ENCODE measurements at regions not wholly inside any gene's neighbourhood (a gene's known extent, or its start where the extent isn't known, plus 50 kb on each side); places are given as distances from the start of the nearest gene placed in this dataset.

- Mint-ChIP-seq H3K4me1 (no peaks in the 10 kb centered on the region), H3K9me3 (peaks cover 18 to 24% (median 21%) of the 10 kb centered on the region in 3 donors), H3K27ac (no peak overlapping the region), H3K36me3 (no peaks in the 10 kb centered on the region), H3K27me3 (no peaks in the 10 kb centered on the region), H3K4me3 (no peak overlapping the region)
- Histone ChIP-seq H3K27me3 (replicated peaks in 1 of 2; ENCODE audit: control insufficient read depth in 2 of 2, extremely low read depth in 1 of 2, insufficient read depth in 2 of 2, low read length in 1 of 2) (no peaks in the 10 kb centered on the region), H3K4me1 (ENCODE audit: control insufficient read depth in 1 of 2, extremely low read depth in 1 of 2, insufficient read depth in 2 of 2, low read length in 2 of 2) (no peaks in the 10 kb centered on the region), H3K36me3 (ENCODE audit: control insufficient read depth in 2 of 2, extremely low read depth in 1 of 2, insufficient read depth in 1 of 2, low read length in 1 of 2) (no peaks in the 10 kb centered on the region), H3K9me3 (no peaks in the 10 kb centered on the region), H3K27ac (ENCODE audit: low read length) (no peak overlapping the region), H3K4me3 (ENCODE audit: control insufficient read depth in 1 of 2, extremely low read depth in 1 of 2, low read length in 1 of 2) (no peak overlapping the region)
- ATAC-seq (replicated peaks in 1 of 4) (no peak), DNase-seq (no peak)
- CTCF ChIA-PET = no interaction called here
- POLR2A ChIA-PET = no interaction called here
Observed at GRCh38 chr1:164308101-164308500, 250.9 kb upstream of the PBX1 start.

GRCh38 chr1:164310166-164310565 lies 248.8 kb upstream of the PBX1 start:
- no CpG with 5 or more reads among the region's 3 CpGs for WGBS (ENCODE audit: insufficient coverage)
- ATAC-seq (replicated peaks in 1 of 4) = no peak

GRCh38 chr1:164311377-164311776 lies 247.6 kb upstream of the PBX1 start:
- Histone ChIP-seq H3K36me3 (ENCODE audit: control insufficient read depth in 2 of 2, extremely low read depth in 1 of 2, insufficient read depth in 1 of 2, low read length in 1 of 2) (no peaks in the 10 kb centered on the region), H3K9me3 (no peaks in the 10 kb centered on the region), H3K4me3 (ENCODE audit: control insufficient read depth in 1 of 2, extremely low read depth in 1 of 2, low read length in 1 of 2) (no peak overlapping the region), H3K4me1 (ENCODE audit: control insufficient read depth in 1 of 2, extremely low read depth in 1 of 2, insufficient read depth in 2 of 2, low read length in 2 of 2) (no peaks in the 10 kb centered on the region), H3K27ac (ENCODE audit: low read length) (no peak overlapping the region), H3K27me3 (replicated peaks in 1 of 2; ENCODE audit: control insufficient read depth in 2 of 2, extremely low read depth in 1 of 2, insufficient read depth in 2 of 2, low read length in 1 of 2) (no peaks in the 10 kb centered on the region)
- H3K27ac Mint-ChIP-seq = no peak overlapping the region
- no peak for ATAC-seq (replicated peaks in 1 of 4)
- H3K4me3 Mint-ChIP-seq = no peak overlapping the region
- ChIA-PET CTCF (no interaction called here), POLR2A (no interaction called here)
- H3K27me3 Mint-ChIP-seq = no peaks in the 10 kb centered on the region
- no peak for DNase-seq
- peaks cover 0 to 24% (median 5%) of the 10 kb centered on the region in 3 donors for H3K9me3 Mint-ChIP-seq
- 100% methylated on average over 1 of the region's 5 CpGs for WGBS (ENCODE audit: insufficient coverage)
- H3K36me3 Mint-ChIP-seq = no peaks in the 10 kb centered on the region
- no peaks in the 10 kb centered on the region for H3K4me1 Mint-ChIP-seq

More at GRCh38 chr1:164310166-164310565, 248.8 kb upstream of the PBX1 start:
- Histone ChIP-seq H3K36me3 (ENCODE audit: control insufficient read depth in 2 of 2, extremely low read depth in 1 of 2, insufficient read depth in 1 of 2, low read length in 1 of 2) (no peaks in the 10 kb centered on the region), H3K27me3 (replicated peaks in 1 of 2; ENCODE audit: control insufficient read depth in 2 of 2, extremely low read depth in 1 of 2, insufficient read depth in 2 of 2, low read length in 1 of 2) (no peaks in the 10 kb centered on the region), H3K9me3 (no peaks in the 10 kb centered on the region), H3K4me3 (ENCODE audit: control insufficient read depth in 1 of 2, extremely low read depth in 1 of 2, low read length in 1 of 2) (no peak overlapping the region), H3K4me1 (ENCODE audit: control insufficient read depth in 1 of 2, extremely low read depth in 1 of 2, insufficient read depth in 2 of 2, low read length in 2 of 2) (no peaks in the 10 kb centered on the region), H3K27ac (ENCODE audit: low read length) (no peak overlapping the region)
- no peak for DNase-seq
- Mint-ChIP-seq H3K4me1 (no peaks in the 10 kb centered on the region), H3K4me3 (no peak overlapping the region), H3K27ac (no peak overlapping the region), H3K36me3 (no peaks in the 10 kb centered on the region), H3K9me3 (peaks cover 3 to 24% (median 9%) of the 10 kb centered on the region in 3 donors), H3K27me3 (no peaks in the 10 kb centered on the region)
- CTCF ChIA-PET = no interaction called here
- POLR2A ChIA-PET = no interaction called here

- POLR2A ChIA-PET = no interaction called here
- no peak for DNase-seq
- WGBS (ENCODE audit: insufficient coverage) = 11% methylated on average over 39 of the region's 56 CpGs
- H3K4me3 Mint-ChIP-seq = no peak overlapping the region
- H3K36me3 ChIP-seq (ENCODE audit: control insufficient read depth in 2 of 2, extremely low read depth in 1 of 2, insufficient read depth in 1 of 2, low read length in 1 of 2) = no peaks in the 10 kb centered on the region
- H3K27me3 Mint-ChIP-seq = peaks cover 12 to 14% of the 10 kb centered on the region in 2 donors
- no peak overlapping the region for H3K27ac ChIP-seq (ENCODE audit: low read length)
- CTCF ChIA-PET = no interaction called here
- no peaks in the 10 kb centered on the region for H3K9me3 ChIP-seq
- H3K9me3 Mint-ChIP-seq = peaks cover 2 to 9% (median 4%) of the 10 kb centered on the region in 3 donors
- no peak overlapping the region for H3K27ac Mint-ChIP-seq
- no peak overlapping the region for H3K4me3 ChIP-seq (ENCODE audit: control insufficient read depth in 1 of 2, extremely low read depth in 1 of 2, low read length in 1 of 2)
- peaks cover 0 to 2% of the 10 kb centered on the region in 2 experiments for H3K27me3 ChIP-seq (replicated peaks in 1 of 2; ENCODE audit: control insufficient read depth in 2 of 2, extremely low read depth in 1 of 2, insufficient read depth in 2 of 2, low read length in 1 of 2)
- H3K36me3 Mint-ChIP-seq = no peaks in the 10 kb centered on the region
- no peaks in the 10 kb centered on the region for H3K4me1 ChIP-seq (ENCODE audit: control insufficient read depth in 1 of 2, extremely low read depth in 1 of 2, insufficient read depth in 2 of 2, low read length in 2 of 2)
- no peak for ATAC-seq (replicated peaks in 1 of 4)
- H3K4me1 Mint-ChIP-seq = no peaks in the 10 kb centered on the region
Observed at GRCh38 chr1:164320790-164321731, 237.9 kb upstream of the PBX1 start.

- Mint-ChIP-seq H3K9me3 (peaks cover 12 to 23% (median 12%) of the 10 kb centered on the region in 3 donors), H3K4me1 (no peaks in the 10 kb centered on the region), H3K4me3 (no peak overlapping the region), H3K36me3 (no peaks in the 10 kb centered on the region), H3K27ac (no peak overlapping the region), H3K27me3 (peaks cover 2 to 5% of the 10 kb centered on the region in 2 donors)
- POLR2A ChIA-PET = no interaction called here
- CTCF ChIA-PET = no interaction called here
- no peak overlapping the region for H3K27ac ChIP-seq (ENCODE audit: low read length)
- peaks cover 0 to 2% of the 10 kb centered on the region in 2 experiments for H3K27me3 ChIP-seq (replicated peaks in 1 of 2; ENCODE audit: control insufficient read depth in 2 of 2, extremely low read depth in 1 of 2, insufficient read depth in 2 of 2, low read length in 1 of 2)
- DNase-seq (no peak), ATAC-seq (replicated peaks in 1 of 4) (no peak)
- no peaks in the 10 kb centered on the region for H3K36me3 ChIP-seq (ENCODE audit: control insufficient read depth in 2 of 2, extremely low read depth in 1 of 2, insufficient read depth in 1 of 2, low read length in 1 of 2)
- 100% methylated on average over 4 of the region's 6 CpGs for WGBS (ENCODE audit: insufficient coverage)
- H3K4me3 ChIP-seq (ENCODE audit: control insufficient read depth in 1 of 2, extremely low read depth in 1 of 2, low read length in 1 of 2) = no peak overlapping the region
- no peaks in the 10 kb centered on the region for H3K4me1 ChIP-seq (ENCODE audit: control insufficient read depth in 1 of 2, extremely low read depth in 1 of 2, insufficient read depth in 2 of 2, low read length in 2 of 2)
- no peaks in the 10 kb centered on the region for H3K9me3 ChIP-seq
Observed at GRCh38 chr1:164325786-164326185, 233.2 kb upstream of the PBX1 start.

- Histone ChIP-seq H3K27me3 (replicated peaks in 1 of 2; ENCODE audit: control insufficient read depth in 2 of 2, extremely low read depth in 1 of 2, insufficient read depth in 2 of 2, low read length in 1 of 2) (no peaks in the 10 kb centered on the region), H3K27ac (ENCODE audit: low read length) (no peak overlapping the region), H3K36me3 (ENCODE audit: control insufficient read depth in 2 of 2, extremely low read depth in 1 of 2, insufficient read depth in 1 of 2, low read length in 1 of 2) (no peaks in the 10 kb centered on the region), H3K4me1 (ENCODE audit: control insufficient read depth in 1 of 2, extremely low read depth in 1 of 2, insufficient read depth in 2 of 2, low read length in 2 of 2) (no peaks in the 10 kb centered on the region), H3K9me3 (no peaks in the 10 kb centered on the region), H3K4me3 (ENCODE audit: control insufficient read depth in 1 of 2, extremely low read depth in 1 of 2, low read length in 1 of 2) (no peak overlapping the region)
- no peaks in the 10 kb centered on the region for H3K36me3 Mint-ChIP-seq
- CTCF ChIA-PET = no interaction called here
- POLR2A ChIA-PET = no interaction called here
- H3K4me1 Mint-ChIP-seq = no peaks in the 10 kb centered on the region
- ATAC-seq (replicated peaks in 1 of 4) = no peak
- WGBS (ENCODE audit: insufficient coverage) = 80% methylated on average over 1 of the region's 5 CpGs
- peaks cover 0 to 9% (median 3%) of the 10 kb centered on the region in 3 donors for H3K9me3 Mint-ChIP-seq
- no peak overlapping the region for H3K27ac Mint-ChIP-seq
- H3K4me3 Mint-ChIP-seq = no peak overlapping the region
- no peak for DNase-seq
- no peaks in the 10 kb centered on the region for H3K27me3 Mint-ChIP-seq
Observed at GRCh38 chr1:164333387-164333786, 225.6 kb upstream of the PBX1 start.
